GM12892 (cell line): ENCODE measurements at regions not wholly inside any gene's neighbourhood (a gene's known extent, or its start where the extent isn't known, plus 50 kb on each side); places are given as distances from the start of the nearest gene placed in this dataset.

Experiments
- DNase-seq: peaks from one replicate; pipeline ENCODE4 v3.0.0; 2011; ENCODE audit not compliant: insufficient read length
- FAIRE-seq: peaks from 2 replicates; lab custom pipeline; 2011; peaks lifted over from hg19 to GRCh38; lab: Jason Lieb, UNC
- POLR2A ChIP-seq: IDR thresholded peaks from 2 replicates; pipeline ENCODE4 v1.6.1; 2011; ENCODE audit warnings: low read depth, low read length, control low read depth
- POLR2AphosphoS5 ChIP-seq: IDR thresholded peaks from 2 replicates; pipeline ENCODE4 v1.6.1; 2011; ENCODE audit warnings: low read depth, low read length, control low read depth
- TAF1 ChIP-seq: IDR thresholded peaks from 2 replicates; pipeline ENCODE4 v1.6.1; 2011; ENCODE audit warnings: low read depth, mild to moderate bottlenecking, control low read depth, low read length, borderline replicate concordance

- FAIRE-seq (no peak), DNase-seq (no peak)
Measured at GRCh38 chr1:17941431-17942189, 166.0 kb upstream of the IGSF21 start.

GRCh38 chr1:17943506-17943905 lies 164.1 kb upstream of the IGSF21 start:
- DNase-seq = no peak
- no peak for FAIRE-seq
- TF ChIP-seq TAF1 = no peak

More at GRCh38 chr1:17941431-17942189, 166.0 kb upstream of the IGSF21 start:
- TF ChIP-seq TAF1 (no peak), POLR2A (no peak), POLR2AphosphoS5 (no peak)

GRCh38 chr1:17944646-17945045 lies 163.0 kb upstream of the IGSF21 start:
- DNase-seq (no peak), FAIRE-seq (no peak)
- TF ChIP-seq POLR2AphosphoS5 = no peak
- TF ChIP-seq TAF1 = no peak
- no peak for TF ChIP-seq POLR2A

GRCh38 chr1:17946434-17946833 lies 161.2 kb upstream of the IGSF21 start:
- TF ChIP-seq POLR2A (no peak), TAF1 (no peak), POLR2AphosphoS5 (no peak)
- FAIRE-seq (no peak), DNase-seq (no peak)

- no peak for TF ChIP-seq POLR2AphosphoS5
- no peak for TF ChIP-seq POLR2A
- no peak for TF ChIP-seq TAF1
- no peak for DNase-seq
- FAIRE-seq = no peak
Measured at GRCh38 chr1:17948594-17948993, 159.0 kb upstream of the IGSF21 start.

- no peak for DNase-seq
- FAIRE-seq = no peak
- no peak for TF ChIP-seq POLR2A
- no peak for TF ChIP-seq TAF1
- no peak for TF ChIP-seq POLR2AphosphoS5
Measured at GRCh38 chr1:17949511-17949910, 158.1 kb upstream of the IGSF21 start.

GRCh38 chr1:17950728-17951127 lies 156.9 kb upstream of the IGSF21 start:
- DNase-seq (no peak), FAIRE-seq (no peak)
- TF ChIP-seq POLR2AphosphoS5 (no peak), TAF1 (no peak), POLR2A (no peak)

- no peak for TF ChIP-seq POLR2A
- no peak for TF ChIP-seq TAF1
- no peak for TF ChIP-seq POLR2AphosphoS5
- FAIRE-seq (no peak), DNase-seq (no peak)
Measured at GRCh38 chr1:17952506-17952905, 155.1 kb upstream of the IGSF21 start.

GRCh38 chr1:17953921-17954320 lies 153.7 kb upstream of the IGSF21 start:
- TF ChIP-seq TAF1 (no peak), POLR2A (no peak), POLR2AphosphoS5 (no peak)
- DNase-seq (no peak), FAIRE-seq (no peak)

GRCh38 chr1:17955302-17956285 lies 152.0 kb upstream of the IGSF21 start:
- FAIRE-seq = no peak
- TF ChIP-seq POLR2AphosphoS5 = no peak
- TF ChIP-seq POLR2A = no peak
- no peak for TF ChIP-seq TAF1
- no peak for DNase-seq

GRCh38 chr1:17957588-17958267 lies 149.9 kb upstream of the IGSF21 start:
- TF ChIP-seq POLR2AphosphoS5 = no peak
- TF ChIP-seq TAF1 = no peak
- no peak for TF ChIP-seq POLR2A
- FAIRE-seq (no peak), DNase-seq (no peak)

GRCh38 chr1:17958704-17959103 lies 148.9 kb upstream of the IGSF21 start:
- FAIRE-seq (no peak), DNase-seq (no peak)
- TF ChIP-seq POLR2A (no peak), POLR2AphosphoS5 (no peak), TAF1 (no peak)
